GM10266 (cell line): ENCODE measurements at regions not wholly inside any gene's neighbourhood (a gene's known extent, or its start where the extent isn't known, plus 50 kb on each side); places are given as distances from the start of the nearest gene placed in this dataset.
"Not testable (repeated sequence)": the region's sequence is repeated elsewhere in the genome, so short reads cannot be mapped to it uniquely, and the experiment has no call there.

ENCODE experiments used
- DNase-seq: peaks from one replicate; pipeline ENCODE4 v3.0.0; 2012; ENCODE audit errors: extremely low spot score
- CTCF ChIP-seq: IDR thresholded peaks from 2 replicates; pipeline ENCODE4 v1.5.1; 2012; ENCODE audit warnings: mild to moderate bottlenecking, low read depth; ENCODE audit not compliant: control insufficient read depth, insufficient read depth; ENCODE audit errors: missing control alignments

- DNase-seq: no peak
- no peak for TF ChIP-seq CTCF
These were observed 196.3 kb downstream of the DCDC2C start for GRCh38 chr2:3899536-3900155.

- DNase-seq: no peak
- TF ChIP-seq CTCF: no peak
These were observed 198.8 kb downstream of the DCDC2C start for GRCh38 chr2:3902131-3902530.

- no peak for DNase-seq
- TF ChIP-seq CTCF: no peak
These were observed 200.7 kb downstream of the DCDC2C start for GRCh38 chr2:3904061-3904460.

- not testable (repeated sequence) for DNase-seq
These were observed 205.1 kb downstream of the DCDC2C start for GRCh38 chr2:3908498-3908897.

- no peak for TF ChIP-seq CTCF
- DNase-seq: no peak
These were observed 208.6 kb downstream of the DCDC2C start for GRCh38 chr2:3911882-3912455.

GRCh38 chr2:3913166-3913565, 209.8 kb downstream of the DCDC2C start:
- DNase-seq: no peak
- no peak for TF ChIP-seq CTCF

GRCh38 chr2:3914241-3914640, 210.9 kb downstream of the DCDC2C start:
- no peak for TF ChIP-seq CTCF
- no peak for DNase-seq

GRCh38 chr2:3927031-3927430, 223.7 kb downstream of the DCDC2C start:
- DNase-seq: no peak

More at GRCh38 chr2:3927031-3927430, 223.7 kb downstream of the DCDC2C start:
- no peak for TF ChIP-seq CTCF
